ENCODE measurements at regions not wholly inside any gene's neighbourhood (a gene's known extent, or its start where the extent isn't known, plus 50 kb on each side); places are given as distances from the start of the nearest gene placed in this dataset.
"Not testable (repeated sequence)": the region's sequence is repeated elsewhere in the genome, so short reads cannot be mapped to it uniquely, and the experiment has no call there.

DNA sequence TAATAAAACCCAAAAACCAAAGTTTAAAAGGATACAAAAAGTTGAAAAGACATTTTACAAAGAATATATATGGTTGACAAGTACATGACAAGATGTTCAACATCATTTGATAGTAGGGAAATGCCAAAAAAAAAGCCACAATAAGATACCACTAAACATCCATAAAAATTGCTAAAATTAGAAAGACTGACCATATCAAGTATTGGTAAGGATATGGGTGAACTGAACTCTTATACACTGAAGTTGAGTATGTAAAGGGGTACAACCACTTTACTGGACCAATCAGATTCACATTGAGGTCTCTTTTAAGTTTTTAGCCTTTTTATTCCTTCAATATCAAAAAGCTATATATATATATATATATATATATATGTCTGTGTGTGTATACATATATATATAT lies 190.5 kb upstream of the P2RY1 start:
- H4K20me1 ChIP-seq (ENCODE audit: insufficient read depth, low read length): no peaks in the 10 kb centered on the region
- no peak for DNase-seq (ENCODE audit: insufficient read length, low spot score, missing footprints)
- no peaks in the 10 kb centered on the region for H3K4me1 ChIP-seq (ENCODE audit: insufficient read depth, low read length)
- no peak overlapping the region for H3K27ac ChIP-seq (ENCODE audit: low read depth, low read length)
- no peaks in the 10 kb centered on the region for H3K9me3 ChIP-seq (ENCODE audit: low read depth, low read length)
- no peaks in the 10 kb centered on the region for H3K27me3 ChIP-seq (ENCODE audit: insufficient read depth, low read length)
- no peak overlapping the region for H3K4me3 ChIP-seq (ENCODE audit: insufficient read depth, low read length)
- no peaks in the 10 kb centered on the region for H3K79me2 ChIP-seq (ENCODE audit: insufficient read depth, low read length)
- H3K4me2 ChIP-seq (ENCODE audit: insufficient read depth, low read length): no peak overlapping the region
- no peak overlapping the region for H2AFZ ChIP-seq (ENCODE audit: low read length)
- TF ChIP-seq, protein P1, sequence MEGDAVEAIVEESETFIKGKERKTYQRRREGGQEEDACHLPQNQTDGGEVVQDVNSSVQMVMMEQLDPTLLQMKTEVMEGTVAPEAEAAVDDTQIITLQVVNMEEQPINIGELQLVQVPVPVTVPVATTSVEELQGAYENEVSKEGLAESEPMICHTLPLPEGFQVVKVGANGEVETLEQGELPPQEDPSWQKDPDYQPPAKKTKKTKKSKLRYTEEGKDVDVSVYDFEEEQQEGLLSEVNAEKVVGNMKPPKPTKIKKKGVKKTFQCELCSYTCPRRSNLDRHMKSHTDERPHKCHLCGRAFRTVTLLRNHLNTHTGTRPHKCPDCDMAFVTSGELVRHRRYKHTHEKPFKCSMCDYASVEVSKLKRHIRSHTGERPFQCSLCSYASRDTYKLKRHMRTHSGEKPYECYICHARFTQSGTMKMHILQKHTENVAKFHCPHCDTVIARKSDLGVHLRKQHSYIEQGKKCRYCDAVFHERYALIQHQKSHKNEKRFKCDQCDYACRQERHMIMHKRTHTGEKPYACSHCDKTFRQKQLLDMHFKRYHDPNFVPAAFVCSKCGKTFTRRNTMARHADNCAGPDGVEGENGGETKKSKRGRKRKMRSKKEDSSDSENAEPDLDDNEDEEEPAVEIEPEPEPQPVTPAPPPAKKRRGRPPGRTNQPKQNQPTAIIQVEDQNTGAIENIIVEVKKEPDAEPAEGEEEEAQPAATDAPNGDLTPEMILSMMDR (IDR thresholded peaks at IDR 0.05; ENCODE audit: extremely low read depth, low read depth, low read length): no peak
- no peaks in the 10 kb centered on the region for H3K36me3 ChIP-seq (ENCODE audit: insufficient read depth, low read length)

DNA sequence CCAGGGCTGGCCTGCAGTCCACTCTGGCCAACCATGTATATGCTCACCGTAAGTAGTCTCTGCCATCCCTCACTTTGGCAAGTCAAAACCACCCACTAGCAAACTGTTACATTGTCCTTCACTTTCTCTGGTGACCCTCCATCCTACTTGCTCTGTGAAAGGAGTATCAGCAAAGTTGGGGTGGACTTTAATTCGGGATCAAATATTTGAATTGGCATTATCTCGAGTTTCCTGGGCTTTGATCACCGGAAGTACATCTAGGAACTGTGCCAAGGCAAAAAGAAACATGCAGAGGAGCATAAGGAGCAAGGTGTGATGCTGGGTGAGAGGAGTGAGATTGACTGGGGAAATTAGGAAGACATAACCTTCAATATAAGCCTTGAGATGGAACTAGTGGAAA lies 188.9 kb upstream of the P2RY1 start:
- TF ChIP-seq, protein P1 (IDR thresholded peaks at IDR 0.05; ENCODE audit: extremely low read depth, low read depth, low read length): no peak
- Histone ChIP-seq H3K27ac (ENCODE audit: low read depth, low read length) (no peak overlapping the region), H3K4me3 (ENCODE audit: insufficient read depth, low read length) (no peak overlapping the region), H3K4me1 (ENCODE audit: insufficient read depth, low read length) (no peaks in the 10 kb centered on the region), H3K9me3 (ENCODE audit: low read depth, low read length) (no peaks in the 10 kb centered on the region), H3K36me3 (ENCODE audit: insufficient read depth, low read length) (no peaks in the 10 kb centered on the region), H2AFZ (ENCODE audit: low read length) (no peak overlapping the region), H3K27me3 (ENCODE audit: insufficient read depth, low read length) (no peaks in the 10 kb centered on the region), H4K20me1 (ENCODE audit: insufficient read depth, low read length) (no peaks in the 10 kb centered on the region), H3K79me2 (ENCODE audit: insufficient read depth, low read length) (no peaks in the 10 kb centered on the region), H3K4me2 (ENCODE audit: insufficient read depth, low read length) (no peak overlapping the region)
- DNase-seq (ENCODE audit: insufficient read length, low spot score, missing footprints): no peak

DNA sequence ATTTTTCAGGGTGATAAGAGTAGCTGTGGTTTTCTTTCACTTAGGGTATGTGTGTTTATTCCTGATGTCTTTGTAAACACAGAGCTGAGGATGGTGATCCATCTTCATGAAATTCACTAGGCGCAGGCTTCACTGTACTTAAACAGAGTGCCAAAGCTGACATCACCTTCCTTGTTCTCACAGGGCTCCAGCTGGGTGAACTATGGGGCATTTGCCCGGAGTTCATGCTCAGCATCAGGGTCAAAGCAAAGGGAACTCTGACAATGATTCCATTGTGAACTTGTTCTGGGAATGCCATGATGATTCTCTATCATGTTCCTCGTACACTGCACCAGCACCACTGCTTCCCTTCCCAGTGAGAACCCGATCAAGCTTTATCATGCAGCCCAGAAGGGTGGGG lies 184.8 kb upstream of the P2RY1 start:
- Histone ChIP-seq H3K4me2 (ENCODE audit: insufficient read depth, low read length) (no peak overlapping the region), H4K20me1 (ENCODE audit: insufficient read depth, low read length) (no peaks in the 10 kb centered on the region), H3K9me3 (ENCODE audit: low read depth, low read length) (no peaks in the 10 kb centered on the region), H3K27me3 (ENCODE audit: insufficient read depth, low read length) (no peaks in the 10 kb centered on the region), H3K4me3 (ENCODE audit: insufficient read depth, low read length) (no peak overlapping the region), H3K27ac (ENCODE audit: low read depth, low read length) (no peak overlapping the region), H3K4me1 (ENCODE audit: insufficient read depth, low read length) (no peaks in the 10 kb centered on the region), H3K79me2 (ENCODE audit: insufficient read depth, low read length) (no peaks in the 10 kb centered on the region), H2AFZ (ENCODE audit: low read length) (no peak overlapping the region), H3K36me3 (ENCODE audit: insufficient read depth, low read length) (no peaks in the 10 kb centered on the region)
- DNase-seq (ENCODE audit: insufficient read length, low spot score, missing footprints): no peak
- TF ChIP-seq, protein P1 (IDR thresholded peaks at IDR 0.05; ENCODE audit: extremely low read depth, low read depth, low read length): no peak

DNA sequence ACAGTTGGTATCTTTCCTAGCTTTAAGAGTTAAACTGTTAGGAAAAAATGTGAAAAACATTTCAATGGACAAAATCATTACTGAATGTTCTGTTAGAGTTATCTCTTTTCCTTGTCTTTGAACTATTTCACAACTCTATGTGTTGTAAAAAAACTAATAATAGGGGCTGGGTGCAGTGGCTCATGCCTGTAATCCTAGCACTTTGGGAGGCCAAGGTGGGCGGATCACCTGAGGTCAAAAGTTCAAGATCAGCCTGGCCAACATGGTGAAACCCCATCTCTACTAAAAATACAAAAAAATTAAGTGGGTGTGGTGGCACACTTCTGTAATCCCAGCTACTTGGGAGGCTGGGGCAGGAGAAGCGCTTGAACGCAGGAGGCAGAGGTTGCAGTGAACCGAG lies 184.0 kb upstream of the P2RY1 start:
- H2AFZ ChIP-seq (ENCODE audit: low read length); H3K27ac ChIP-seq (ENCODE audit: low read depth, low read length); H3K4me2 ChIP-seq (ENCODE audit: insufficient read depth, low read length); H3K4me3 ChIP-seq (ENCODE audit: insufficient read depth, low read length); H3K9me3 ChIP-seq (ENCODE audit: low read depth, low read length); H3K27me3 ChIP-seq (ENCODE audit: insufficient read depth, low read length); DNase-seq (ENCODE audit: insufficient read length, low spot score, missing footprints); H3K4me1 ChIP-seq (ENCODE audit: insufficient read depth, low read length); H3K36me3 ChIP-seq (ENCODE audit: insufficient read depth, low read length); H3K79me2 ChIP-seq (ENCODE audit: insufficient read depth, low read length); H4K20me1 ChIP-seq (ENCODE audit: insufficient read depth, low read length): not testable (repeated sequence)

Measured in osteoblast (primary cell).